Calu3 (cell line): ENCODE measurements at regions not wholly inside any gene's neighbourhood (a gene's known extent, or its start where the extent isn't known, plus 50 kb on each side); places are given as distances from the start of the nearest gene placed in this dataset.

Experiments used
- BruUV-seq: library from RNA; stranded (reverse); fragments of 400-500 nt; replicated peaks from 2 replicates; lab custom pipeline; 2021; lab: Mats Ljungman, UMichigan
- CTCF ChIA-PET: fragments of 300-600 bp; sonication (Branson Sonifier 250); formaldehyde crosslinking; loops from one replicate; lab custom pipeline; 2022; ENCODE audit warnings: antibody characterized with exemption; lab: Charles Lee
- DNase-seq: peaks from one replicate; pipeline ENCODE4 v3.0.0; 2022
- H3K27ac Mint-ChIP-seq: one replicate; pipeline ENCODE4 v1.8.0; 2022; ENCODE audit warnings: mixed read lengths; ENCODE audit not compliant: unreplicated experiment
- H3K27me3 Mint-ChIP-seq: one replicate; pipeline ENCODE4 v1.8.0; 2022; ENCODE audit warnings: mixed read lengths; ENCODE audit not compliant: unreplicated experiment
- H3K36me3 Mint-ChIP-seq: one replicate; pipeline ENCODE4 v1.8.0; 2022; ENCODE audit warnings: mild to moderate bottlenecking, moderate library complexity, mixed read lengths; ENCODE audit not compliant: insufficient read depth, unreplicated experiment
- H3K4me1 Mint-ChIP-seq: one replicate; pipeline ENCODE4 v1.8.0; 2022; ENCODE audit warnings: mild to moderate bottlenecking, low read depth, mixed read lengths; ENCODE audit not compliant: unreplicated experiment
- H3K4me3 Mint-ChIP-seq: one replicate; pipeline ENCODE4 v1.8.0; 2022; ENCODE audit warnings: mild to moderate bottlenecking, low read depth, moderate library complexity, mixed read lengths; ENCODE audit not compliant: unreplicated experiment
- H3K9me3 Mint-ChIP-seq: one replicate; pipeline ENCODE4 v1.8.0; 2022; ENCODE audit warnings: low read depth, mixed read lengths; ENCODE audit not compliant: unreplicated experiment
- CTCF ChIP-seq: fragments of 200-600 bp; IDR thresholded peaks from one replicate; pipeline ENCODE4 v1.8.0; 2022; ENCODE audit warnings: antibody characterized with exemption; ENCODE audit not compliant: unreplicated experiment
- intact Hi-C: fragments of 100-400 bp; cut with micrococcal nuclease; formaldehyde crosslinking; loops from one replicate; pipeline ENCODE4 v1.10.0; 2022; ENCODE audit not compliant: unreplicated experiment

DNA sequence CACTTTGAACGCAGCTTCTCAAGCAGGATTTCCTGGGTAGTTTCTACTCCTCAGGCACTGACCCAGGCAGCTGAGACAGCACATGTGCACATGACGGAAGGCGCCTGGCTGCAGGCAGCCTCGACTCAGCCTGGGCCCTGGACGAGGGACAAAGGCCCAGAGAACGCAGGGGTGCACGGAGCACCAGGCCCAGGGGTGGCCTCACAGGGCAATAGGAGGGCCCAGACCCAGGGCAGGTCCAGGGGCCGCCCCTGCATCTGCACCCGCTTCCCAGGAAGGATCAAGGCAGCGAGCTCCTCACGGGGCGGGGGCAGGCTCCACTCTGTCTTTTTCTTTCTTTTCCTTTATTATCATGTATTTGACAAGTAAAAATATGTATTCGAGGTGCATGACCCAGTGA is 208.4 kb downstream of the BRD1 start:
- DNase-seq = no peak
- Mint-ChIP-seq H3K27ac (no peak overlapping the region), H3K4me3 (no peak overlapping the region), H3K27me3 (peaks cover 79% of the 10 kb centered on the region), H3K9me3 (no peaks in the 10 kb centered on the region), H3K4me1 (no peaks in the 10 kb centered on the region), H3K36me3 (no peaks in the 10 kb centered on the region)
- BruUV-seq = no TSS peak
- CTCF ChIA-PET = no interaction called here
- TF ChIP-seq CTCF = no peak
- intact Hi-C loops = no loop called here

DNA sequence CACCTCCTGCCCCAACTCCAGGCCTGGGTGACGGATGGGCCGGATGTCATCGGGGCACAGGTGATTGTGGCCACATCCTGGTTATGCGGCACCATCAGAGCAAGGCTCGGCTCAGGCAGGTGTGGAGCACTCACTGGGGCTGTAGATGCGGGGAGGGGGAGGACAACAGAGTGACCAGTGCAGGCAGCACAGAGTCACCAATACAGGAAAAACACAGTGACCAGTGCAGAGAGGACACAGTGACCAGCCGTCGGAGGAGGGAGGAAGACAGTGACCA is 209.1 kb downstream of the BRD1 start:
- intact Hi-C loops = no loop called here
- Mint-ChIP-seq H3K4me1 (no peaks in the 10 kb centered on the region), H3K27me3 (peaks cover 72% of the 10 kb centered on the region), H3K27ac (no peak overlapping the region), H3K4me3 (no peak overlapping the region), H3K36me3 (no peaks in the 10 kb centered on the region), H3K9me3 (no peaks in the 10 kb centered on the region)
- BruUV-seq = no TSS peak
- CTCF ChIA-PET = no interaction called here
- no peak for DNase-seq
- TF ChIP-seq CTCF = no peak

DNA sequence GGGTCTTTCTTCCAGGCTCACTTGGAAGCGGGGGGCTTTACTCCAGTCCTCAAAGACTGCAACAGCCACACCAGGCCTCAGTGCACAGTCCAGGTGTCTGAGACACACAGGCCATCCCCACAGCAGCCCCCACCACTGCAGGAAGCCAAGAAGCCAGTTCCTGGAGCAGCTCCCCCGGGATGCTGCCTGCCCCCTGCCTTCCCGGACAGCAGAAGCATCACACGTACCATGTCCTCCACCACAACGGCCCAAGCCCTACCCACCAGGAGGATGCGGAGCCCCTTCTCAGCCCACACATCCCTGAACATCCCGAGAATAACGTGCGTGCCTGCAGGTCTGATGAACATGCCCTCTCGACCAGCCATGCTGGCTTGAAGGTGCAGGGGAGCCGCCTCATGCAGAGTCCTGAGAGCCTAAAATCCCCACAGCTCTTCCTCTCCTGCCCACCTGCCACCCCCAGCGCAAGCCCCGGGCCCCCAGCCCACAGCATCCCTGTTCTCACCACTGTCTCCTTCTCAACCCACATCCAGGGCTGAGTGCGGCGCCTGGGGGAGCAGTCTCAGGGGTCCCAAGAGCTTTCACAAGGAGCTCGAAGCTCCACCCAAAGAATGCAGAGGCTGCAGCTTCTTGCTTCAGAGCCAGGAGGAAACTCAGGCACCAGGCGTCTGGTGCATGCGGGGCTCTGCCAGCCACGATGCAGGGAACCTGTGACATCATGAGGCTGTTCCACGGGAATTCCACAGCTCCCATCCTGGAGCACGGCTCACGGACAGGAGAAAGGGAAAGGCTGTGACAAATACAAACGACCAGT is 209.6 kb downstream of the BRD1 start:
- Mint-ChIP-seq H3K36me3 (no peaks in the 10 kb centered on the region), H3K27ac (no peak overlapping the region), H3K4me3 (no peak overlapping the region), H3K4me1 (no peaks in the 10 kb centered on the region), H3K9me3 (no peaks in the 10 kb centered on the region), H3K27me3 (peaks cover 67% of the 10 kb centered on the region)
- DNase-seq = no peak
- no peak for TF ChIP-seq CTCF
- BruUV-seq = no TSS peak
- intact Hi-C loops = no loop called here
- CTCF ChIA-PET = interaction anchor here (0.6 kb wide), 1 partner anchor 56 kb away, joined by 3 read pairs; no protein-coding TSS in a partner anchor

DNA sequence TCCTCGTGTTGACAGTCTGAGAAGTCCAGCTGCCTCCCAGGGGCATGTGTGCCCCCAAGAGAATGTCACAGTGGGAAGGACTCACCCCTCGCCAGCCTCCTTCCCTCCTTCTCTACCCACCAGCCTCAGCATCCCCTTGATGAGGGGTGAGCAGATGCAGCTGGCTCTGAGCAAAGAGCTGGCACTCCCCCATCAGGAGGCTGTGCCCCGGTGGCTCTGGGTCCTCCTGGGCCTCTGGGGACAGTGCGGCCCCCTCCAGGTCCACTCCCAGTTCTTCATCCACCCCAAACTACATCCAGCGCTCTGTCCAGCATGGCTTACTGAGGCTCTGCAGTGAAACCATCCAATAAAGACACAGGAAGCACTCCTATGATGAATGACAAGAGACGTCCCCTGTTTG is 210.4 kb downstream of the BRD1 start:
- Mint-ChIP-seq H3K9me3 (no peaks in the 10 kb centered on the region), H3K4me3 (no peak overlapping the region), H3K36me3 (no peaks in the 10 kb centered on the region), H3K4me1 (no peaks in the 10 kb centered on the region), H3K27ac (no peak overlapping the region), H3K27me3 (peaks cover 59% of the 10 kb centered on the region)
- CTCF ChIA-PET = no interaction called here
- intact Hi-C loops = no loop called here
- no peak for DNase-seq
- no TSS peak for BruUV-seq
- no peak for TF ChIP-seq CTCF
